Stimulated activated CD4-positive, alpha-beta T cell treated with anti-CD3 and anti-CD28 coated beads, Interleukin-4, amount 100 ng/mL, for 24 hours (primary cell): ENCODE measurements at regions not wholly inside any gene's neighbourhood (a gene's known extent, or its start where the extent isn't known, plus 50 kb on each side); places are given as distances from the start of the nearest gene placed in this dataset.
"Not testable (repeated sequence)": the region's sequence is repeated elsewhere in the genome, so short reads cannot be mapped to it uniquely, and the experiment has no call there.

Source experiments
- DNase-seq: peaks from one replicate; pipeline ENCODE4 v3.0.0-alpha.2; 2020

- no peak for DNase-seq
Observed at GRCh38 chr7:156545979-156546378, 94.6 kb upstream of the RNF32 start.

- DNase-seq, result no peak
Observed at GRCh38 chr7:156544919-156545715, 95.5 kb upstream of the RNF32 start.

GRCh38 chr7:156543699-156544598 lies 96.6 kb upstream of the RNF32 start:
- no peak for DNase-seq

GRCh38 chr7:156540619-156541165 lies 99.9 kb upstream of the RNF32 start:
- no peak for DNase-seq

GRCh38 chr7:156539999-156540398 lies 100.6 kb upstream of the RNF32 start:
- DNase-seq, result no peak

GRCh38 chr7:156537006-156537405 lies 103.6 kb upstream of the RNF32 start:
- DNase-seq, result no peak

GRCh38 chr7:156534925-156535324 lies 105.6 kb upstream of the RNF32 start:
- DNase-seq, result no peak

GRCh38 chr7:156533964-156534363 lies 106.6 kb upstream of the RNF32 start:
- DNase-seq, result no peak

GRCh38 chr7:156533420-156533819 lies 107.2 kb upstream of the RNF32 start:
- no peak for DNase-seq

GRCh38 chr7:156532016-156532602 lies 108.5 kb upstream of the RNF32 start:
- no peak for DNase-seq

- no peak for DNase-seq
Observed at GRCh38 chr7:156529956-156530355, 110.6 kb upstream of the RNF32 start.

GRCh38 chr7:156527458-156527890 lies 113.1 kb upstream of the RNF32 start:
- no peak for DNase-seq

GRCh38 chr7:156524818-156525597 lies 115.6 kb upstream of the RNF32 start:
- DNase-seq, result no peak

GRCh38 chr7:156523447-156524048 lies 117.0 kb upstream of the RNF32 start:
- no peak for DNase-seq

GRCh38 chr7:156522801-156523200 lies 117.8 kb upstream of the RNF32 start:
- no peak for DNase-seq

GRCh38 chr7:156519070-156519469 lies 121.5 kb upstream of the RNF32 start:
- DNase-seq, result no peak

GRCh38 chr7:156518466-156518865 lies 122.1 kb upstream of the RNF32 start:
- DNase-seq, result no peak

GRCh38 chr7:156517858-156518257 lies 122.7 kb upstream of the RNF32 start:
- not testable (repeated sequence) for DNase-seq

- no peak for DNase-seq
Observed at GRCh38 chr7:156516791-156517378, 123.7 kb upstream of the RNF32 start.

GRCh38 chr7:156515911-156516790 lies 124.4 kb upstream of the RNF32 start:
- DNase-seq, result no peak

GRCh38 chr7:156514851-156515250 lies 125.7 kb upstream of the RNF32 start:
- DNase-seq, result no peak
